ENCODE measurements at regions not wholly inside any gene's neighbourhood (a gene's known extent, or its start where the extent isn't known, plus 50 kb on each side); places are given as distances from the start of the nearest gene placed in this dataset.
"Not testable (repeated sequence)": the region's sequence is repeated elsewhere in the genome, so short reads cannot be mapped to it uniquely, and the experiment has no call there.

- TF ChIP-seq, protein P1, sequence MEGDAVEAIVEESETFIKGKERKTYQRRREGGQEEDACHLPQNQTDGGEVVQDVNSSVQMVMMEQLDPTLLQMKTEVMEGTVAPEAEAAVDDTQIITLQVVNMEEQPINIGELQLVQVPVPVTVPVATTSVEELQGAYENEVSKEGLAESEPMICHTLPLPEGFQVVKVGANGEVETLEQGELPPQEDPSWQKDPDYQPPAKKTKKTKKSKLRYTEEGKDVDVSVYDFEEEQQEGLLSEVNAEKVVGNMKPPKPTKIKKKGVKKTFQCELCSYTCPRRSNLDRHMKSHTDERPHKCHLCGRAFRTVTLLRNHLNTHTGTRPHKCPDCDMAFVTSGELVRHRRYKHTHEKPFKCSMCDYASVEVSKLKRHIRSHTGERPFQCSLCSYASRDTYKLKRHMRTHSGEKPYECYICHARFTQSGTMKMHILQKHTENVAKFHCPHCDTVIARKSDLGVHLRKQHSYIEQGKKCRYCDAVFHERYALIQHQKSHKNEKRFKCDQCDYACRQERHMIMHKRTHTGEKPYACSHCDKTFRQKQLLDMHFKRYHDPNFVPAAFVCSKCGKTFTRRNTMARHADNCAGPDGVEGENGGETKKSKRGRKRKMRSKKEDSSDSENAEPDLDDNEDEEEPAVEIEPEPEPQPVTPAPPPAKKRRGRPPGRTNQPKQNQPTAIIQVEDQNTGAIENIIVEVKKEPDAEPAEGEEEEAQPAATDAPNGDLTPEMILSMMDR (IDR thresholded peaks at IDR 0.05), result not testable (repeated sequence)
- not testable (repeated sequence) for TF ChIP-seq POLR2A (IDR thresholded peaks at IDR 0.05)
Measured at GRCh38 chr1:59210430-59210829, 86.5 kb upstream of the FGGY start.

Data from thyroid gland (tissue), 4 donors.